Activated CD4-positive, CD25-positive, alpha-beta regulatory T cell treated with anti-CD3 and anti-CD28 coated beads, Interleukin-2, amount 50 U/mL, for 72 hours (primary cell): ENCODE measurements at regions not wholly inside any gene's neighbourhood (a gene's known extent, or its start where the extent isn't known, plus 50 kb on each side); places are given as distances from the start of the nearest gene placed in this dataset.

ENCODE experiments used
- DNase-seq: peaks from one replicate; pipeline ENCODE4 v3.0.0; 2021

- no peak for DNase-seq
Observed at GRCh38 chr10:43012578-43012977, 64.3 kb upstream of the RET start.

GRCh38 chr10:43013065-43013464 lies 63.8 kb upstream of the RET start:
- DNase-seq: no peak

GRCh38 chr10:43024524-43024923 lies 52.3 kb upstream of the RET start:
- no peak for DNase-seq

DNA sequence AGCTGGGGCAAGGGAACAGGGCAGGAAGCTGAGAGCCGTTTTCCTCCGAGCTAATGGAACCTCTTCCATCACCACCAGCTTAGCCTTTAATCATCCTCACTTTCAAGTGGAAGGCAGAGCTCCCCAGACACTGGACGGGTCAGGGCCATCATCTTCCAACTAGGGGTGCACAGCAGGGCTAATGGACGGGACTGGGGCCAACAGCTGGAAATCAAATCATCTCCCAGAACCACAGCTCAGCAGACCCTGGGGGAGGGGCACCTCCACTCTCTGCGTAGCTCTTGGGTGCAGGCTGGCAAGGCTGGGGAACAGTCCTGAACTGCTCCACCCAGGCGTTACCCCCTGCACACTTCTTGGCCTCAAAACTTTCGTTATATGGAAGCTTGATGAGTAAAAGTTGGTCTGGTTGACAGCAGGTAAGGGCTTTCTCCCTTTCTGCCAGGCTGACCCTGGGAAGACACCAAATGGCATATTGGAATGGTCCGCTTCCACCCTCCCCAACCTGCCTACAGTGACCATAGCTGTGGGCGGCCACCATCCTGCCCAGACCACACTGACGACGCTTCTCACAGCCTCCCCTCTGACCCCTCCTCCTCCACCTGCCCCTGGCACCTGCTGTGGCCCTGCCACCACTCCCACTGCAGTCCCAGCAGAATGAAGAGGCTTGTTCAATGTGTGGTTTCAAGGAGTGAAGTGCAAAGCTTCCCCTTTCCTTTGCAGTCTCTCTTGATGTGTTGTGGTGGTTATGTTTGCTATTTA lies 51.7 kb upstream of the RET start:
- no peak for DNase-seq

GRCh38 chr10:43026039-43026973 lies 50.6 kb upstream of the RET start:
- no peak for DNase-seq
